HUES48 (cell line): ENCODE measurements at regions not wholly inside any gene's neighbourhood (a gene's known extent, or its start where the extent isn't known, plus 50 kb on each side); places are given as distances from the start of the nearest gene placed in this dataset.

Experiments used
- H3K27ac ChIP-seq: one replicate; pipeline ENCODE4 v1.7.0; 2013; ENCODE audit warnings: low read depth, low read length, inconsistent platforms
- H3K27me3 ChIP-seq: 2 replicates; pipeline ENCODE4 v1.6.1; 2013; ENCODE audit warnings: mild to moderate bottlenecking, low read length; ENCODE audit not compliant: control insufficient read depth, insufficient read depth
- H3K36me3 ChIP-seq: 2 replicates; pipeline ENCODE4 v1.6.1; 2013; ENCODE audit warnings: low read length; ENCODE audit not compliant: control insufficient read depth, insufficient read depth
- H3K4me1 ChIP-seq: 2 replicates; pipeline ENCODE4 v1.6.1; 2013; ENCODE audit warnings: mild to moderate bottlenecking, low read length; ENCODE audit not compliant: control insufficient read depth, insufficient read depth
- H3K4me3 ChIP-seq: 2 replicates; pipeline ENCODE4 v1.5.1; 2013; ENCODE audit warnings: mild to moderate bottlenecking, low read depth, low read length
- H3K9ac ChIP-seq: 2 replicates; pipeline ENCODE4 v1.6.1; 2013; ENCODE audit warnings: mild to moderate bottlenecking, low read depth, low read length, moderate library complexity
- H3K9me3 ChIP-seq: 2 replicates; pipeline ENCODE4 v1.6.1; 2013; ENCODE audit warnings: low read length; ENCODE audit not compliant: control insufficient read depth, insufficient read depth

DNA sequence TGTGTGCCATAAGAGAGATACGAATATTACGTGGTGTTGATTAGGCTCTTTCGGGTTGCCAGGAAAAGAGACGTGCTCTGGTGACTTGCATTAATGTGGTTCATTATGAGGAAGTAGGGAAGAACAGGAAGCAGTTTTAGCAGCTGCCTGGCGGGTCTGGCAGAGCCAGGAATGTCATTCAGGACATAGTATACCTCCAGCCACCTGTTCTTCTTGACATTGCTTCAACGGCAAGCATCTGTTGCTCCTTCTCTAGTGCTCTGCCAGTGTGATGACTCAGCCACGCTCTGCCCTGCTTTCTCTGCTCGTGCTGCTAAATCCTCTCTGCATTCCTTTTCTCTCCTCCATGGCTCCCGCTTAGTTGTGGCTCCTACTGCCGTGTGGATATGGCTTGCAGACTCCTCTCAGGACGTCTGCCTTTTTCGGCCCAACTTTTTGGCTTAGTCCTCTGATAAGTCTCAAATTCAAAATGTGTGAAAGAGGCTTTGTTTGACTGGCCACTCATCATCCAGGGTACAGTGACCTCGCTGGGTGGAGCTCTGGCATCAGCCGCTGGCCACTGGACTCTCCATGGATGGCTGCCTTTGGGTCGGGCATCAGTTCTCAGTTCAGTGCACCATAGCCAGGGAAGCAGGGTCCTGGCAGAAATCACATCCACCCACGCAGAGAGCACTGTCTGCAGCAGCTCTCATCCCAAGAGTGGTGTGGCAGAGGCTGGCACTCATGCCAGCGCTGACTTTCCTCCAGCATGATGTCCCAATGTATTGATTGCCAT is 89.3 kb upstream of the KLF3 start:
- Histone ChIP-seq H3K27me3 (no peaks in the 10 kb centered on the region), H3K36me3 (no peaks in the 10 kb centered on the region), H3K27ac (no peak overlapping the region), H3K9ac (no peak overlapping the region), H3K4me3 (no peak overlapping the region), H3K9me3 (no peaks in the 10 kb centered on the region), H3K4me1 (no peaks in the 10 kb centered on the region)

DNA sequence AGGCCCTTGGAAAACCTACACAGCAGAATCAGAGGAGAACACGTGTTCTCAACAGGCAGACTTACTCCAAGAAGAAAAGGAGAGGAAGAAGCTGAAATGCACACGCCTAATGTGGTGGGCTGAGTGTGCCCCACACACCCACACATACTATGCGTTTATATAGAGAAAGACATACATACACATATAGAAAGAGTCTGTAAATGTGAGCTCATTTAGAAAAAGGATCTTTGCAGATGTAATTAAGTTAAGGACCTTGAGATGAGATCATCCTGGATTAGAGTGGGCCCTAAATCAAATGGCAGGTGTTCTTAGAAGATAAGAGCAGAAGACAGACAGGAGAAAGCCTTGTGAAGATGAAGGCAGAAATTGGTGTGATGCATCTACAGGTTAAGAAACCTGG is 87.2 kb upstream of the KLF3 start:
- Histone ChIP-seq H3K4me1 (no peaks in the 10 kb centered on the region), H3K9me3 (no peaks in the 10 kb centered on the region), H3K4me3 (no peak overlapping the region)

DNA sequence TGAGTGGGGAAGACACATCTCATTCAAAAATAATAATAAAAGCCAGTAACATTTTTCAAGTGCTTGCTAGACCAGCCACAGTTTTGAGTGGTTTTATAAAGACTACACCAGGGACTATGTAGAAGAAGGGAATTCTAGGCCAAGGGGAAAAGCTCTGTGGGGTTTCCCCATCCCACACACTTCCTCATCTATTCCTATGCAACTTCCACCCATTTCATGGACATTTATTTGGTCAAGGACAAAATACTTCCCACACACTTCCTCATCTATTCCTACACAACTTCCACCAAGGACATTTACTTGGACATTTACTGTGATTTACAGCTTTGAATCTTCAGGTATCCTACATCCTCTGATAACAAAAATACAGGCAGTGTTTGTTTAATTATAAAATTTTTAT is 86.5 kb upstream of the KLF3 start:
- no peak overlapping the region for H3K9ac ChIP-seq
- no peaks in the 10 kb centered on the region for H3K9me3 ChIP-seq
- H3K36me3 ChIP-seq = no peaks in the 10 kb centered on the region
- no peak overlapping the region for H3K27ac ChIP-seq
- H3K4me1 ChIP-seq = no peaks in the 10 kb centered on the region
- H3K27me3 ChIP-seq = no peaks in the 10 kb centered on the region
- no peak overlapping the region for H3K4me3 ChIP-seq

More for the DNA sequence above, 87.2 kb upstream of the KLF3 start:
- Histone ChIP-seq H3K36me3 (no peaks in the 10 kb centered on the region), H3K9ac (no peak overlapping the region), H3K27ac (no peak overlapping the region), H3K27me3 (no peaks in the 10 kb centered on the region)

DNA sequence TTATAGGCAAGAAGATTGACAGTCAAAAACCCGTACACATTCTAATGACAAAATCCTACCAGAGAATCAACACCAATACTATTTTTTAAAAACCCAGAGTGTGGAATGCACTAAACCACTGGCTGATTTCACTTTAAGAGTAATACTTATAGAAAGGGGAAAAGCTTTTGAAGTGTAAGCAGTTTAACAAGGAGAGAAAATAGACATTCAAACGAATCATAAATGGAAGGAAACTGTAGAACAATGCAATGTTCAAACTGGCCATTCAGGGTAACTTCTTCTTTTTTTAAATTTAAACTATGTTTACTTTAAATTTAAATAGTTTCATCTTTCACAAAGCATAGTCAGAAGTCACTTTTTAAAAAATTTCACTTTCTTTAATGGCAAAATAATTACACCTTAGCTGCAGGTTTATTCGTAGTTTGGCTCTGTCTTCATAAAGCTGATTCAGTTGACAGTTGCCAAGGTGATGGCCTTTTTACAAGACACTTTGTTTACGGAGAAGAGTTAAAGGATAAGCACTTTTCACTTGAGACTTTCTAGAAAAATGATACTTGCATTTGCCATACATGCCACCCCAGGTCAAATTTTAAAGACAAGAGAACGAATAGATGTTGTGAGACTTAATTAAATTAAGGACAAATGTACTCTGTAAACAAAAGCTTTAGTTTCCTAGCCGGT is 82.4 kb upstream of the KLF3 start:
- H3K9ac ChIP-seq = no peak overlapping the region
- no peaks in the 10 kb centered on the region for H3K27me3 ChIP-seq
- no peaks in the 10 kb centered on the region for H3K4me1 ChIP-seq
- H3K9me3 ChIP-seq = no peaks in the 10 kb centered on the region
- H3K36me3 ChIP-seq = no peaks in the 10 kb centered on the region
- no peak overlapping the region for H3K4me3 ChIP-seq
- no peak overlapping the region for H3K27ac ChIP-seq

DNA sequence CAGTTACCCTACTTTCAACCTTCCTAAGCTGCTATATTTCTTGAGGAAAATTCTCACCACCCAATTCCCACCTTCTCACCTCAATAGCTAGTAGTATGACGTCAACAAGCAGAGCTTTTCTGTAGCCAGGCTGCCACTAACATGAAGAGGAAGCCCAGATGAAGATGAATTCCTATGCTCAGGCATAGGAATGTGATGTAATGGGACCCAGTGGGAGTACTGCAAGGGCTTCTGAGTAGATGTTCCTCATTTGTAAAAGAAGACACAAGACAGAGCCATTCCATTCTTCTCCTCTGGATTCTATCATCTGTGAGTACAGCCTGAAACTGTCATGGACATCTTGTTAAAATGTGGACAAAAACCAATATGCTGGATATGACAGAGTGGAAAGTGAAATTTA is 81.6 kb upstream of the KLF3 start:
- H3K4me3 ChIP-seq = no peak overlapping the region
- no peak overlapping the region for H3K9ac ChIP-seq
- H3K27ac ChIP-seq = no peak overlapping the region
- no peaks in the 10 kb centered on the region for H3K9me3 ChIP-seq
- no peaks in the 10 kb centered on the region for H3K27me3 ChIP-seq
- no peaks in the 10 kb centered on the region for H3K36me3 ChIP-seq
- no peaks in the 10 kb centered on the region for H3K4me1 ChIP-seq

DNA sequence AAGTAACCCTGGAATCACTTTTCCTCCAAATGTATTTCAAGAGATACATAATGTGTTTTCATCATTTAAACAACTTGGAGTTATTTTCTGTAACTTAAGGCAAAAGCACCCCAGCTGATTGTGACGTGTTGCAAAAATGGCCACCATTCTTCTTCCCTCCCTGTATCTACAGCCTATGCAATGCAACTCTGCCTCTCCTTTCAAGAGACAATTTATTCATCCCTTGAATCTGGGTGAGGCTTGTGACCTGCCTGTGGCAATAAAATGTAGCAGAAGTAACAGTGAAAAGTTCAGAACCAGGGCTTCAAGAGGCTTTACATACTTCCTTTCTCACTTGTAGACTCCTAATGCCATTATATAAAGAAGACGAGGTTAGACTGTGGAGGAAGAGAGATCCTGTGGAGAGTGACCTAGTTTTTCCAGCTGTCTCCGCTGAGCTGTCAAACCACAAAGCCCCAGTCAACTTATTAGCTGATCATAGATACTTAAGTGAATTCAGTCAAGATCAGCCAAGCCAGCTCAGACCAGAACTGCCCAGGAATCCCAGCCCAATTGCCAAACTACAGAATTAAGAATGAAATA is 81.0 kb upstream of the KLF3 start:
- Histone ChIP-seq H3K9me3 (no peaks in the 10 kb centered on the region), H3K36me3 (no peaks in the 10 kb centered on the region), H3K4me3 (no peak overlapping the region), H3K9ac (no peak overlapping the region), H3K27ac (no peak overlapping the region), H3K4me1 (no peaks in the 10 kb centered on the region), H3K27me3 (no peaks in the 10 kb centered on the region)

DNA sequence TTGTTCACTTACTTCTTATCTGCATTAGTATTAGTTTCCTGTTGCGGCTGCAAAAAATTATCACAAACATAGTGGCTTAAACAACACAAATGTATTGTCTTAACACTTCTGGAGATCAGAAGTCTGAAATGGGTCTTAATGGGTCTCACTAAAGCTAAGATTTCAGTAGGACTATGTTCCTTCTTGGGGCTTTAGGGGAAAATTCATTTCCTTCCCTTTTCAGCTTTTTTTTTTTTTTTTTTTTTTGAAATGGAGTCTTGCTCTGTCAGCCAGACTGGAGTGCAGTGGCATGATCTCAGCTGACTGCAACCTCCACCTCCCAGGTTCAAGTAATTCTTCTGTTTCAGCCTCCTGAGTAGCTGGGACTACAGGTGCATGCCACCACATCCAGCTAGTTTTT is 78.1 kb upstream of the KLF3 start:
- Histone ChIP-seq H3K4me1 (no peaks in the 10 kb centered on the region), H3K27me3 (no peaks in the 10 kb centered on the region), H3K36me3 (no peaks in the 10 kb centered on the region), H3K27ac (no peak overlapping the region), H3K4me3 (no peak overlapping the region), H3K9ac (no peak overlapping the region), H3K9me3 (no peaks in the 10 kb centered on the region)

DNA sequence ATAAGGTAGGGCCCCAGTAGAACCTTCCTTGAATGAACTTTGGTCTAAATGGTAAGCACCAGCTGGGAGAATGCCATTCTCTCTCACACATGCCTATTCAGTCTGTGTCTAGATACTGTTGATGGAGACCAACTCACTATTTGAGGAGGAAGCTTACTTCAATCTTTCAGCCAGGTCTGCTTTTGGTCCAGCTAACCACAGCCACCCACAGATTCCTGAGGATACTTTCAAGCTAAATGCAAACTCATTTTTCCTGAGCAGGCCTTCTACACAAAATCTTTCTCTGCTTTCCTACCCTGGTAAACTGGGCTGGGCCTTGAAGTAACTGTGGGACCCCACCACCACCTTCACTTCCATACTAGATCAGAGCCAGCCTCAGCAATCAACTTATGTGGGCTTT is 76.9 kb upstream of the KLF3 start:
- no peaks in the 10 kb centered on the region for H3K36me3 ChIP-seq
- H3K4me1 ChIP-seq = no peaks in the 10 kb centered on the region
- no peak overlapping the region for H3K9ac ChIP-seq
- no peaks in the 10 kb centered on the region for H3K9me3 ChIP-seq
- no peak overlapping the region for H3K4me3 ChIP-seq
- H3K27ac ChIP-seq = no peak overlapping the region
- no peaks in the 10 kb centered on the region for H3K27me3 ChIP-seq

DNA sequence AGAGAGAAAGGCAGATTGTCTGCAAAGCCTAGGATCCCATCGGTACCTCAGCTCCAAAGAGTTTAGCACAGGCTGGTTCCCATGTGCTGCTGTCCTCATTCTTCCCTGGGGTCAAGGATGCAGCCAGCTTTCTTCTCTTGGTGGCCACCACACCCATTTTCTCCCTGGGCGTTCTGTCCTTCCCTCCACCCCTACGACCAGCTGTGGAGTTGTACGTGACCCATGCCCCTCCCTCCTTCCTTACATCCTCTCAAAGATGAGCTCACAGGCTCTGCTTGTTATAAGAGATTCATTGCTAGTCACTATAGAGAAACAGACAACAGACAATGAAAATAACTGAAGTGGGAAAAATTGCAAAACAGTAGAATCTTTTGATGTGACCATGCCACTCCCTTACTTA is 74.0 kb upstream of the KLF3 start:
- H3K9ac ChIP-seq = no peak overlapping the region
- no peaks in the 10 kb centered on the region for H3K4me1 ChIP-seq
- no peaks in the 10 kb centered on the region for H3K36me3 ChIP-seq
- H3K4me3 ChIP-seq = no peak overlapping the region
- no peak overlapping the region for H3K27ac ChIP-seq
- H3K9me3 ChIP-seq = no peaks in the 10 kb centered on the region
- H3K27me3 ChIP-seq = no peaks in the 10 kb centered on the region

DNA sequence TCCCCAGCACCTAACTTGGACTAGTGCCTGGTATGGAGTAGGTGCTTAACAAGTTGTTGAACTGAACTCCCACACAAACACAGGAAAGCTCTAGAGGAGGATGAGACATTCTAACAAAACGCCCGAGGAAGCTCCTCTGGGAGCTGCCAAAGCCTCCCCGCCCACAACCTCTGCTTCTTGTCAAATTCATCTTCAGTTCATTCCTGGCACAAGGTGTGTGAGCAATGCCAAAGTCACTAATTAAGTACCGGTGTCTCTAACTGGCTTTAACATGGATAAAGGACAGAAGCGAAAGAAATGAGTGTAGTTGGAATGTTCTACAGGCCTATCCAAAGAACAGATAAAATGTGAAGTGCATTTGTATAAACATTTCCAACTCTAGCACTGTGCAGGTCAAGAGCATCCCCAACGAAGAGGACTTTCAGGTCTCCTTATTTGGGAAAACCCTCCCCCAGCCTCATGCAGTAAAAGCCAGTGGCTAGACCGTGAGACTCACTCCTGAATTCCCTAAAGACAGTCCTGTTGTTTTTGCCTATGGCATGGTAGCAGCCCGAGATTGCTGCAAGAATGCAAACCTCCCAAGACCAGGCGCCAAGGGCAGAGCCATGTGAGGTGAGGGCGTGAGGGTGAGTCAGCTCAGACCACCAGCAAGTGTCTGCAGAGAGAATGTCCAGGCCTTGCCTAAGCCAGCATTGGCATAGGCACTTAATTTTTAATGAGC is 72.2 kb upstream of the KLF3 start:
- no peaks in the 10 kb centered on the region for H3K9me3 ChIP-seq
- H3K4me3 ChIP-seq = no peak overlapping the region
- no peak overlapping the region for H3K27ac ChIP-seq
- no peaks in the 10 kb centered on the region for H3K4me1 ChIP-seq
- no peaks in the 10 kb centered on the region for H3K36me3 ChIP-seq
- H3K27me3 ChIP-seq = no peaks in the 10 kb centered on the region
- H3K9ac ChIP-seq = no peak overlapping the region

DNA sequence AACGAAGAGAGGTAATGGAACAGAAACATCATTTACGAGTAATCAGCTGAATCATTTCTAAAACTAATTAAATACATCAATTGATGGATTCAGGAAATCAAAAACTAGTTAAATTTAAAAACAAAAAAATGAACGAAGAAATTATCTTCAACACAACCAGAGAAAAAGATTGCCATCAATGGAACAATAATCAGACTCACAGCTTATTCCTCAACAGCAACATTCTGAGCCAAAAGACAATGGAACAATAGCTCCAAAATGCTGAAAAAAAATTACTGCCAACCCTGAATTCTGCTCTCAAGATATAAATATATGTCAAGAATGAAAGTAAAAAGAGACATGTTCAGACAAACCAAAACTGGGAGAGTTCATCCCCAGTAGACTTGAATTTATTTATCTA is 65.5 kb upstream of the KLF3 start:
- no peak overlapping the region for H3K4me3 ChIP-seq
- H3K9ac ChIP-seq = no peak overlapping the region
- no peaks in the 10 kb centered on the region for H3K9me3 ChIP-seq
- H3K4me1 ChIP-seq = no peaks in the 10 kb centered on the region
- no peaks in the 10 kb centered on the region for H3K27me3 ChIP-seq
- no peaks in the 10 kb centered on the region for H3K36me3 ChIP-seq
- H3K27ac ChIP-seq = no peak overlapping the region
